Neuron (in vitro differentiated cells): ENCODE measurements at regions not wholly inside any gene's neighbourhood (a gene's known extent, or its start where the extent isn't known, plus 50 kb on each side); places are given as distances from the start of the nearest gene placed in this dataset.
"Not testable (repeated sequence)": the region's sequence is repeated elsewhere in the genome, so short reads cannot be mapped to it uniquely, and the experiment has no call there.

Experiments
- H2AFZ ChIP-seq: one replicate; pipeline ENCODE4 v1.6.1; 2013; ENCODE audit warnings: low read depth, mild to moderate bottlenecking, inconsistent platforms, low read length, moderate library complexity
- H3K27me3 ChIP-seq: one replicate; pipeline ENCODE4 v1.6.1; 2013; ENCODE audit warnings: low read length; ENCODE audit not compliant: insufficient read depth
- H3K36me3 ChIP-seq: one replicate; pipeline ENCODE4 v1.6.1; 2013; ENCODE audit warnings: low read length; ENCODE audit not compliant: insufficient read depth
- H3K4me1 ChIP-seq: one replicate; pipeline ENCODE4 v1.6.1; 2013; ENCODE audit warnings: low read length; ENCODE audit not compliant: insufficient read depth
- H3K4me3 ChIP-seq: 2 replicates; pipeline ENCODE4 v1.5.1; 2013; ENCODE audit warnings: mild to moderate bottlenecking, low read length, moderate library complexity
- H3K9me3 ChIP-seq: one replicate; pipeline ENCODE4 v1.6.1; 2013; ENCODE audit warnings: low read length

- not testable (repeated sequence) for H3K9me3 ChIP-seq, H3K4me3 ChIP-seq, H3K27me3 ChIP-seq, H3K4me1 ChIP-seq, H3K36me3 ChIP-seq, H2AFZ ChIP-seq
Measured at GRCh38 chr1:228653057-228653456, 82.2 kb upstream of the RHOU start.

DNA sequence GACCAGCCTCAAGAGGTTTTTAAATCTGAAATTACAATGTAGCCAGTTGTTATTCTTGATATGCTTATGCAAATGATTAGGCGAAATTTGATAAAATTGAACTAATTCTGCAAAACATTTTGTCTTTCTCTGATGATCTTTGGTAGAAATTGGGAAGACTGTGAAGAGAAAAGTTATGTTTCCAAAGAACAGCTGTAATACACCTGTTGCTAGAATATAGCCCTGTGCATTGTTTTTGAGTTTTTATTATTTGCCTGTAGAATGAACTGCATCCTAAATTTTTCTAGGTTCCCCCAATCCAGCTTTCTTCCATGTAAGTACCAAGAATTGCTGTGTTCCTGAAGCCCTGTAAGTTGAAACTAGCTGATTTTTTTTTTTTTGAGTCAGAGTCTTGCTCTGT, 81.5 kb upstream of the RHOU start:
- Histone ChIP-seq H3K4me3 (no peak overlapping the region), H3K36me3 (no peaks in the 10 kb centered on the region)

DNA sequence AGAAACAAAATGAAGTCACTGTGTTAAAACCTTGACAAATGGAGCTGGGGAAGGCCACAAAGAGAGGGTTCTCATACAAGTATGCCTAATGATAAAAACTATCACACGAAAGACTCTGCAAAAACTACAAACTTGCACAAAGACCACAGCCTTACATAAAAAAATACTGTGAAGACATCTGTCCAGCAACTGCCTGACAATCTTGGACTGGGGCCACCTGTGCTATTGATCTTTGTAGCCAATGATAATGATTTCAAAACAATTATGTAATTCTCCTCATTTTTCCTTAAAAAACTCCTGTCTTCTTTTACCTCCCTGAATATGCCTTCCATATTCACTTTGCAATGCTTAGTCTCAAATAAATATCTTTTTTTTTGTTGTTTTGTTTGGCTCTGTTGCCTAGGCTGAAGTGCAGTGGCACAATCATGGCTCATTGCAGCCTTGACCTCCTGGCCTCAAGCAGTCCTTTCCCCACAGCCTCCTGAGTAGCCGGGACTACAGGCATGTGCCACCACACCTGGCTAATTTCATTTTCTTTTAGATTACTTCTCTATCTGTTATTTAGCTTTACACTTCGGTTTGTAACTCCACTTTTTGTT, 79.4 kb upstream of the RHOU start:
- H3K36me3 ChIP-seq: no peaks in the 10 kb centered on the region
- no peaks in the 10 kb centered on the region for H3K27me3 ChIP-seq
- H2AFZ ChIP-seq: no peak overlapping the region
- H3K9me3 ChIP-seq: no peaks in the 10 kb centered on the region
- H3K4me1 ChIP-seq: no peaks in the 10 kb centered on the region
- no peak overlapping the region for H3K4me3 ChIP-seq

More for the DNA sequence above, 81.5 kb upstream of the RHOU start:
- H2AFZ ChIP-seq: no peak overlapping the region
- H3K9me3 ChIP-seq: peaks cover 4% of the 10 kb centered on the region
- peaks cover 4% of the 10 kb centered on the region for H3K4me1 ChIP-seq
- peaks cover 4% of the 10 kb centered on the region for H3K27me3 ChIP-seq

DNA sequence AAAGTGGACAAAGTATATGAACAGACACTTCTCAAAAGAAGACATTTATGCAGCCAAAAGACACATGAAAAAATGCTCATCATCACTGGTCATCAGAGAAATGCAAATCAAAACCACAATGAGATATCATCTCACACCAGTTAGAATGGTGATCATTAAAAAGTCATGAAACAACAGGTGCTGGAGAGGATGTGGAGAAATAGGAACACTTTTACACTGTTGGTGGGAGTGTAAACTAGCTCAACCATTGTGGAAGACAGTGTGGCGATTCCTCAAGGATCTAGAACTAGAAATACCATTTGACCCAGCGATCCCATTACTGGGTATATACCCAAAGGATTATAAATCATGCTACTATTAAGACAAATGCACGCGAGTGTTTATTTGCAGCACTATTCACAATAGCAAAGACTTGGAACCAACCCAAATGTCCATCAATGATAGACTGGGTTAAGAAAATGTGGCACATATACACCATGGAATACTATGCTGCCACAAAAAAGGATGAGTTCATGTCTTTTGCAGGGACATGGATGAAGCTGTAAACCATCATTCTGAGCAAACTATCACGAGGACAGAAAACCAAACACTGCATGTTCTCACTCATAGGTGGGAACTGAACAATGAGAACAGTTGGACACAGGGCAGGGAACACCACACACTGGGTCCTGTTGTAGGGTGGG, 73.1 kb upstream of the RHOU start:
- not testable (repeated sequence) for H3K27me3 ChIP-seq, H3K36me3 ChIP-seq, H3K4me1 ChIP-seq, H3K9me3 ChIP-seq, H3K4me3 ChIP-seq, H2AFZ ChIP-seq

- H3K4me3 ChIP-seq: no peak overlapping the region
- no peaks in the 10 kb centered on the region for H3K27me3 ChIP-seq
- no peak overlapping the region for H2AFZ ChIP-seq
- no peaks in the 10 kb centered on the region for H3K4me1 ChIP-seq
- H3K36me3 ChIP-seq: no peaks in the 10 kb centered on the region
- no peaks in the 10 kb centered on the region for H3K9me3 ChIP-seq
Measured at GRCh38 chr1:228664399-228664914, 70.8 kb upstream of the RHOU start.

DNA sequence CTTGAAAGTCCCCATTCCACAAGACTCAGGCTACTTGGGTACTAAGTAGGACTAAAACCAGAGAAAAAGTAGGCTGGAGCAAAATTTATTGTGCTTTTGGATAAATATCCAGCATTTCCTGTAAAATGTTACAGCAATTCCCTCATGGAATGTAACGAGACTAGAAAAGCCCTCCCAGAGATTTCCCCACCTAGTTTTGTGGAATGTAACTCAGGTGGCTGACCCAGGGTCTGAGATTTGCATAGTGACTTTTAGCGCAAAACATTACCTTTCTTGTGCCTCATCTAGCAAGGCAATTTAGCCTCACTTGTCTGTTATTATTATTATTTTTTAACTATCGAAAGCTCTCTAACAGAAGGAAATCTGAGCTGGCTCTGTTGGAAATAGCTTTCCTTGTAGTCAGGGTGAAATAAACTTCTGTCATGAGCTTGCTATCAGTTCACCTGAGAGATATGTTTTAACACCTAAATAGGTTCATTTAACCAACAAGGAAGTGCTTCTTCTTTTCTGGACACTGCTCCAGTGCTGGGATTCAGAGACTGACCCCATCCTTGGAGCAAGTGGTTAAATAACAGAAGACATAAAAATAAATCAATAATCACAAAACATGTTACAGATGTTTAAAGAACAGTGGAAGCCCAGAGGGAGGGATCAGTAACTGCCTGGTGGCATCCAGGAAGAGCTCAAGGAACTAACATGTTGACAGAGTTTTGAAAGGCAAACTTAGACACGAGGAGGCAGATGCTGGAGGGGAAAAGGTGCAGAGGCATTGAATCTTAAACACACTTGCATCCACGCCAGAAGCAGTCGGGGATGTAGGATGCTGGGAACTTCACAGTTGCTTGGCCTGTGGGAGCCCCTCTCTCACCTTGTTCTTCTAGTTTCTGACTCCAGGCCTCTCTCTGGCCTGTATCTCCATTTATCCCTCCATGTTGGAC, 68.3 kb upstream of the RHOU start:
- Histone ChIP-seq H3K27me3 (no peaks in the 10 kb centered on the region), H2AFZ (no peak overlapping the region), H3K36me3 (no peaks in the 10 kb centered on the region), H3K9me3 (no peaks in the 10 kb centered on the region), H3K4me1 (no peaks in the 10 kb centered on the region), H3K4me3 (no peak overlapping the region)

- Histone ChIP-seq H3K9me3 (no peaks in the 10 kb centered on the region), H3K4me1 (no peaks in the 10 kb centered on the region), H3K36me3 (no peaks in the 10 kb centered on the region), H3K4me3 (no peak overlapping the region), H3K27me3 (no peaks in the 10 kb centered on the region), H2AFZ (no peak overlapping the region)
Measured at GRCh38 chr1:228668553-228669241, 66.6 kb upstream of the RHOU start.

- Histone ChIP-seq H3K36me3 (no peaks in the 10 kb centered on the region), H3K27me3 (no peaks in the 10 kb centered on the region), H3K4me1 (no peaks in the 10 kb centered on the region), H3K9me3 (no peaks in the 10 kb centered on the region), H2AFZ (no peak overlapping the region), H3K4me3 (no peak overlapping the region)
Measured at GRCh38 chr1:228669242-228669585, 66.1 kb upstream of the RHOU start.

DNA sequence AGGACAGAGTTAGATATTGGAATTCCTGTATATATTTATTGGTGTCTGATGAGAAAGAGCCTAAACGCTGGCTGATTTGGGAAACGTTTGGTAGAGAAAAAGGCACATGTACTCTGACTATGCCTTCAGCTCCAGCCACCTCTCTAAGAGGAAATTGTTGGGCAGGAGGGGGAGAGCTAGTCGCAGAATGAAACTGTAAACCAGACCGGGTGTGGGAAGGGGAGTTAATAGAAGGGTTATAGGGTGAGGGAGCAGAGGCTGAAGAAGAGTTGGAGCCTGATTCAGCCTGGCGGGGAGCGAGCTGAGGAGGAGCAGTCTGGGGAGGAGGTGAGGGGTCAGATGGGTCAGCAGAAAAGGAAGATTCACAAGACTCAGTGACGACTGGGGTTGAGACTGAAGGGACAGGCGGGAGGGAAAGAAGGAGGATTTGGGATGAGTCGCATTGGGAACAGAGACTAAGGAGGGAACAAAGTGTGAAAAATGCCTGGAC, 54.2 kb upstream of the RHOU start:
- H3K9me3 ChIP-seq, H2AFZ ChIP-seq, H3K4me1 ChIP-seq, H3K36me3 ChIP-seq, H3K4me3 ChIP-seq, H3K27me3 ChIP-seq: not testable (repeated sequence)

DNA sequence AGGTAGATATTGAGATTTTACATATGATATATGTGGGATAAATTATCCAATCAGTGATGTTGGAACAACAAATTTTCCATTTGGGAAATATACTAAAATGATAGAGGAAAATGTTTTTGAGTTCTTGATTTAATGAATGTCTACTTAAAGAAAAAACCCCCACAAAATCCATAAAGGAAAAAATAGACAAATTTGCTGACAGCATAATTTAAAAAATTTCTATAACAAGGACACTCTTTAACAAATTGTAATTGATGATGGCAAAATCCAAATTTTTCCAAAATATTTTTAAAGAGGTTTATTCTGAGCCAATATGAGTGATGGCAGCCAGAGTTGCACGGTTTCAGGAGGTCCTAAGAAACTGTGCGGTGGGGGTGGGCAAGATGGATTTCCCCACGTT, 51.9 kb upstream of the RHOU start:
- H2AFZ ChIP-seq: no peak overlapping the region
- no peaks in the 10 kb centered on the region for H3K4me1 ChIP-seq
- H3K9me3 ChIP-seq: no peaks in the 10 kb centered on the region
- no peaks in the 10 kb centered on the region for H3K36me3 ChIP-seq
- peaks cover 2% of the 10 kb centered on the region for H3K27me3 ChIP-seq
- H3K4me3 ChIP-seq: no peak overlapping the region

GRCh38 chr1:228684607-228685006, 50.7 kb upstream of the RHOU start:
- Histone ChIP-seq H2AFZ (no peak overlapping the region), H3K27me3 (peaks cover 2% of the 10 kb centered on the region), H3K4me3 (no peak overlapping the region)

DNA sequence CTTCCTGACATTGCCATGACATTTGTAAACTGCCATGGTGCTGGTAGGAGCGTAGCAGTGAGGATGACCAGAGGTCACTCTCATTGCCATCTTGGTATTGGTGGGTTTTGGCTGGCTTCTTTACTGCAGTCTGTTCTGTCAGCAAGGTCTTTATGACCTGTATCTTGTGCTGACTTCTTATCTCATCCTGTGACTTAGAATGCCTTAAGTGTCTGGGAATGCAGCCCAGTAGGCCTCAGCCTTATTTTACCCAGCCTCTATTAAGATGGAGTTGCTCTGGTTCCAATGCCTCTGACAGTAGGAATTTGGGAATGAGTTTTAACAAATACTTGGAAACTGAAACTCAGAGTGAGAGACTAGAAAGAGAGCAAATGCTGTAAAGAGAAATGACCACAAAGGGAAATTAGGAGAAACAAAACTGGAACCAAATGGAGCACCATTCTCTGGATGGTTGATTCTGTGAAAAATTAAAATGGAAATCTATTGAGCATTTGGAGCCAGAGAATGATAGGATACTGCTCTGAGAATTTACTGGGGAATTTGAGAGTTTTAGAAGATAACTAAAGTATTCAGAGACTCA, 50.1 kb upstream of the RHOU start:
- H3K9me3 ChIP-seq: no peaks in the 10 kb centered on the region
- peaks cover under 1% of the 10 kb centered on the region for H3K27me3 ChIP-seq
- H3K4me1 ChIP-seq: no peaks in the 10 kb centered on the region
- H2AFZ ChIP-seq: no peak overlapping the region
- H3K4me3 ChIP-seq: no peak overlapping the region
- H3K36me3 ChIP-seq: no peaks in the 10 kb centered on the region

More at GRCh38 chr1:228684607-228685006, 50.7 kb upstream of the RHOU start:
- no peaks in the 10 kb centered on the region for H3K36me3 ChIP-seq
- H3K4me1 ChIP-seq: no peaks in the 10 kb centered on the region
- H3K9me3 ChIP-seq: no peaks in the 10 kb centered on the region
